Endodermal cell (in vitro differentiated cells): ENCODE measurements at regions not wholly inside any gene's neighbourhood (a gene's known extent, or its start where the extent isn't known, plus 50 kb on each side); places are given as distances from the start of the nearest gene placed in this dataset.

Experiments
- DNase-seq: peaks from one replicate; pipeline ENCODE4 v3.0.0-alpha.2; 2017
- H3K27ac ChIP-seq: 2 replicates; pipeline ENCODE4 v1.5.1; 2013; ENCODE audit warnings: mild to moderate bottlenecking, low read depth, low read length, moderate library complexity
- H3K27me3 ChIP-seq: 2 replicates; pipeline ENCODE4 v1.6.1; 2013; ENCODE audit warnings: mild to moderate bottlenecking, low read length, moderate library complexity; ENCODE audit not compliant: insufficient read depth, control insufficient read depth, poor library complexity, severe bottlenecking
- H3K36me3 ChIP-seq: 2 replicates; pipeline ENCODE4 v1.7.0; 2013; ENCODE audit warnings: mild to moderate bottlenecking, low read length, moderate library complexity; ENCODE audit not compliant: control insufficient read depth, insufficient read depth
- H3K4me1 ChIP-seq: one replicate; pipeline ENCODE4 v1.7.0; 2013; ENCODE audit warnings: low read length; ENCODE audit not compliant: control insufficient read depth, insufficient read depth
- H3K4me3 ChIP-seq: 2 replicates; pipeline ENCODE4 v1.5.1; 2013; ENCODE audit warnings: mild to moderate bottlenecking, low read length, moderate library complexity
- H3K9ac ChIP-seq: 2 replicates; pipeline ENCODE4 v1.6.1; 2013; ENCODE audit warnings: mild to moderate bottlenecking, low read length, moderate library complexity; ENCODE audit not compliant: poor library complexity, severe bottlenecking; ENCODE audit errors: extremely low read depth
- H3K9me3 ChIP-seq: 2 replicates; pipeline ENCODE4 v1.6.1; 2013; ENCODE audit warnings: mild to moderate bottlenecking, low read length, moderate library complexity; ENCODE audit not compliant: control insufficient read depth
- H3K27ac Mint-ChIP-seq: 2 replicates; pipeline ENCODE4 v1.8.0; 2020; ENCODE audit warnings: mixed read lengths
- H3K27me3 Mint-ChIP-seq: 2 replicates; pipeline ENCODE4 v1.8.0; 2021; ENCODE audit warnings: mild to moderate bottlenecking, mixed read lengths; ENCODE audit not compliant: insufficient read depth
- H3K36me3 Mint-ChIP-seq: 2 replicates; pipeline ENCODE4 v1.8.0; 2020; ENCODE audit warnings: low read depth, mixed read lengths
- H3K4me1 Mint-ChIP-seq: 2 replicates; pipeline ENCODE4 v1.8.0; 2020; ENCODE audit warnings: mixed read lengths
- H3K4me3 Mint-ChIP-seq: 2 replicates; pipeline ENCODE4 v1.8.0; 2020; ENCODE audit warnings: mild to moderate bottlenecking, moderate library complexity, mixed read lengths
- H3K9me3 Mint-ChIP-seq: 2 replicates; pipeline ENCODE4 v1.8.0; 2020; ENCODE audit warnings: mild to moderate bottlenecking, mixed read lengths
- WGBS, 2 experiments: methylation state at CpG; one replicate each; pipeline versions ENCODE4 v1.1.5 to v1.1.7; 2013; ENCODE audit warnings: missing lambda C conversion rate in 2 of 2, mixed read lengths in 1 of 2; ENCODE audit not compliant: insufficient coverage in 1 of 2, insufficient read length in 1 of 2; 5-methylcytosine and 5-hydroxymethylcytosine counted together
- TF ChIP-seq, protein P1 (sequence below): fragments of 200-600 bp; sonication (generic); conservative IDR thresholded peaks from 2 replicates; pipeline ENCODE4 v1.5.0; 2021; ENCODE audit warnings: antibody characterized with exemption, mild to moderate bottlenecking

DNA sequence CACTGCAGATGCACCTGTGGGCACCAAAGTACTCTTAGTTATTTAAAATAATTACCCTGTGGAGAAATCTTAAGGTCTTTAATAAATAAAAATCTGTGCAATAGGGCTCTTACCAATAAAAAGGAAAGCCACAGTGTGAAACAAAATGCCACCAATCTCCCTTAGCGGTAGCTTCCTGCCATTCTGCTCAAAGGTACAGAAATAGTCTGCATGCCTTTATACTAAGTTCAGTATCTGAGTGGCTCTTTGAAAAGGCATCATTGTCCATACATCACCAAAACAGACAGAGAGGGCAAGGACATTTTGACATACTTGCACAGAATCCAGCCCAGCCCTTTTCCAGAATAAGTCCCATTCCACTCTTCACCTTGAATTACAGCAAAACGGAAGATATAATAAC lies 161.0 kb downstream of the KLF12 start:
- Mint-ChIP-seq H3K4me3 (no peak overlapping the region), H3K27me3 (no peaks in the 10 kb centered on the region), H3K27ac (no peak overlapping the region), H3K9me3 (no peaks in the 10 kb centered on the region), H3K4me1 (peaks cover 4% of the 10 kb centered on the region), H3K36me3 (peaks cover 1% of the 10 kb centered on the region)
- DNase-seq = no peak
- Histone ChIP-seq H3K27ac (no peak overlapping the region), H3K9me3 (no peaks in the 10 kb centered on the region), H3K27me3 (no peaks in the 10 kb centered on the region), H3K36me3 (no peaks in the 10 kb centered on the region), H3K4me1 (no peaks in the 10 kb centered on the region), H3K9ac (no peak overlapping the region), H3K4me3 (no peak overlapping the region)
- TF ChIP-seq, protein P1, sequence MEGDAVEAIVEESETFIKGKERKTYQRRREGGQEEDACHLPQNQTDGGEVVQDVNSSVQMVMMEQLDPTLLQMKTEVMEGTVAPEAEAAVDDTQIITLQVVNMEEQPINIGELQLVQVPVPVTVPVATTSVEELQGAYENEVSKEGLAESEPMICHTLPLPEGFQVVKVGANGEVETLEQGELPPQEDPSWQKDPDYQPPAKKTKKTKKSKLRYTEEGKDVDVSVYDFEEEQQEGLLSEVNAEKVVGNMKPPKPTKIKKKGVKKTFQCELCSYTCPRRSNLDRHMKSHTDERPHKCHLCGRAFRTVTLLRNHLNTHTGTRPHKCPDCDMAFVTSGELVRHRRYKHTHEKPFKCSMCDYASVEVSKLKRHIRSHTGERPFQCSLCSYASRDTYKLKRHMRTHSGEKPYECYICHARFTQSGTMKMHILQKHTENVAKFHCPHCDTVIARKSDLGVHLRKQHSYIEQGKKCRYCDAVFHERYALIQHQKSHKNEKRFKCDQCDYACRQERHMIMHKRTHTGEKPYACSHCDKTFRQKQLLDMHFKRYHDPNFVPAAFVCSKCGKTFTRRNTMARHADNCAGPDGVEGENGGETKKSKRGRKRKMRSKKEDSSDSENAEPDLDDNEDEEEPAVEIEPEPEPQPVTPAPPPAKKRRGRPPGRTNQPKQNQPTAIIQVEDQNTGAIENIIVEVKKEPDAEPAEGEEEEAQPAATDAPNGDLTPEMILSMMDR = no peak
- 60 to 93% methylated on average over 1 of the region's 2 CpGs for WGBS, 2 experiments

DNA sequence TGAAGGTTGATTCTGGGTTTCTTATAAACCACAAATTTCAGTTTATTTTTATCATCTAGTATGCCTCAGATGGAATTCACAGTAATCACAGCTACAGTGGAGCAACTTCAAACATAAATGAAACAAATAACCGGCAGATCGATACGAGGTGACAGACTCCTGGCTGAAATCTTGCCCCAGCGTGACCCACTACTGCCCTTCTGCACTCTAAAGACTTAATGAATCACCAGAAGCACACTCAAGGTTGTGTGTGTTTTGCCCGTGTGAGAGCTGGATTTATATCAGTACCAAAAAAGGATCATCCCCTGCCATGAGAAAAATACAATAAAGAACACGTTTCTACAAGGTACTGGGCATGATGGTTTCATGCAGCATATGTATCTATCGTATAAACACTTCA lies 161.7 kb downstream of the KLF12 start:
- WGBS, 2 experiments = 91 to 95% methylated on average over 4 to 7 of the region's 7 CpGs
- H3K4me3 Mint-ChIP-seq = no peak overlapping the region
- TF ChIP-seq, protein P1 = no peak

DNA sequence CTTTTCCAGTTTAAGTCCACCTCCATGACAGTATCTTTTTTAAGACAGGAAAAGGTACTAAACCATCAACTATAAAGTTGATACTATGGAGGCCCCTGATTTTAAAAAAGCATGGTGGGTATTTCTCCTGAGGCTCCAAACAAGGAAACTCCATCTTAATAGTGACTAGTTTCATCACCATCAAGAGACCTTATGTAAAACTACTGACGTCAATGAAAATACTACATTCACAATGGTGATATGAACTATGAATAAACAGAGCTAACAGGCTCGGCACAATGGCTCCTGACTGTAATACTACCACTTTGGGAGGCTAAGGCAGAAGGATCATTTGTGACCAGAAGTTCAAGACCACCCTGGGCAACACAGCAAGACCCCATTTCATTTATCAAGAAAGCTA lies 162.7 kb downstream of the KLF12 start:
- H3K4me1 Mint-ChIP-seq = peaks cover 5% of the 10 kb centered on the region

More for the DNA sequence above, 161.7 kb downstream of the KLF12 start:
- peaks cover 4% of the 10 kb centered on the region for H3K4me1 Mint-ChIP-seq
- Histone ChIP-seq H3K27me3 (no peaks in the 10 kb centered on the region), H3K27ac (no peak overlapping the region), H3K4me1 (no peaks in the 10 kb centered on the region), H3K4me3 (no peak overlapping the region), H3K9me3 (no peaks in the 10 kb centered on the region), H3K36me3 (no peaks in the 10 kb centered on the region), H3K9ac (no peak overlapping the region)
- H3K27me3 Mint-ChIP-seq = no peaks in the 10 kb centered on the region
- no peak for DNase-seq
- no peaks in the 10 kb centered on the region for H3K9me3 Mint-ChIP-seq
- peaks cover 1% of the 10 kb centered on the region for H3K36me3 Mint-ChIP-seq
- no peak overlapping the region for H3K27ac Mint-ChIP-seq

More for the DNA sequence above, 162.7 kb downstream of the KLF12 start:
- Histone ChIP-seq H3K27me3 (no peaks in the 10 kb centered on the region), H3K4me3 (no peak overlapping the region), H3K36me3 (no peaks in the 10 kb centered on the region), H3K9me3 (no peaks in the 10 kb centered on the region), H3K27ac (no peak overlapping the region), H3K4me1 (no peaks in the 10 kb centered on the region), H3K9ac (no peak overlapping the region)
- DNase-seq = no peak
- peaks cover 1% of the 10 kb centered on the region for H3K36me3 Mint-ChIP-seq
- TF ChIP-seq, protein P1 = no peak
- WGBS, 2 experiments = 94% methylated on average over 2 of the region's 2 CpGs; no CpG with 5 or more reads in 1 of the 2 experiments
- no peaks in the 10 kb centered on the region for H3K27me3 Mint-ChIP-seq
- H3K27ac Mint-ChIP-seq = no peak overlapping the region
- H3K4me3 Mint-ChIP-seq = no peak overlapping the region
- no peaks in the 10 kb centered on the region for H3K9me3 Mint-ChIP-seq
